HEK293 (cell line): ENCODE measurements at regions not wholly inside any gene's neighbourhood (a gene's known extent, or its start where the extent isn't known, plus 50 kb on each side); places are given as distances from the start of the nearest gene placed in this dataset.

ENCODE experiments used
- CTCF ChIA-PET: fragments of 350-600 bp; formaldehyde crosslinking; extraction: SDS; loops from one replicate; lab custom pipeline; 2021; ENCODE audit warnings: antibody characterized with exemption; lab: Yijun Ruan, JAX
- POLR2A ChIA-PET: fragments of 300-600 bp; formaldehyde crosslinking; extraction: SDS; loops from one replicate; lab custom pipeline; 2020; ENCODE audit warnings: antibody characterized with exemption, inconsistent platforms; lab: Yijun Ruan, JAX
- H3K27ac ChIP-seq: fragments of 200-500 bp; sonication (Bioruptor generic); 2 replicates; pipeline ENCODE4 v1.5.1; 2014; ENCODE audit warnings: low read depth, low read length, control low read depth, inconsistent platforms; ENCODE audit errors: extremely low read depth
- H3K36me3 ChIP-seq, 2 experiments: fragments of 200-500 bp in 1 of 2; sonication (Bioruptor generic) in 1 of 2; 1 replicate in 1 of 2; 2 replicates in 1 of 2; pipeline ENCODE4 v1.5.1; 2014 to 2017; ENCODE audit warnings: inconsistent platforms in 2 of 2, low read length in 2 of 2; ENCODE audit not compliant: control insufficient read depth in 2 of 2, insufficient read depth in 1 of 2
- H3K4me1 ChIP-seq: fragments of 200-500 bp; sonication (Bioruptor generic); 2 replicates; pipeline ENCODE4 v1.5.1; 2014; ENCODE audit warnings: mild to moderate bottlenecking, low read length, inconsistent platforms; ENCODE audit not compliant: control insufficient read depth, insufficient read depth
- H3K4me3 ChIP-seq: 2 replicates; pipeline ENCODE4 v1.5.1; 2011; ENCODE audit warnings: low read depth, mild to moderate bottlenecking, control low read depth, low read length, moderate library complexity
- H3K9me3 ChIP-seq: fragments of 200-500 bp; sonication (Bioruptor generic); 2 replicates; pipeline ENCODE4 v1.5.1; 2014; ENCODE audit warnings: low read depth, low read length, inconsistent platforms; ENCODE audit not compliant: control insufficient read depth, insufficient read depth
- EGR2 ChIP-seq: fragments of 450-650 bp; formaldehyde crosslinking; IDR thresholded peaks from 2 replicates; pipeline ENCODE4 v1.5.1; 2016; ENCODE audit warnings: low read depth, missing biosample characterization, missing genetic modification characterization
- GLIS1 ChIP-seq: fragments of 450-650 bp; formaldehyde crosslinking; IDR thresholded peaks from 2 replicates; pipeline ENCODE4 v1.5.1; 2016; ENCODE audit warnings: missing biosample characterization, missing genetic modification characterization
- GLIS2 ChIP-seq: fragments of 450-650 bp; formaldehyde crosslinking; IDR thresholded peaks from 2 replicates; pipeline ENCODE4 v1.5.1; 2016; ENCODE audit warnings: missing biosample characterization, missing genetic modification characterization
- HOXA7 ChIP-seq: sonication (generic); formaldehyde crosslinking; IDR thresholded peaks from 2 replicates; pipeline ENCODE4 v1.8.1; 2022; ENCODE audit warnings: missing genetic modification reagents, borderline replicate concordance
- PRDM4 ChIP-seq: fragments of 450-650 bp; formaldehyde crosslinking; IDR thresholded peaks from 2 replicates; pipeline ENCODE4 v1.5.1; 2017; ENCODE audit warnings: missing biosample characterization, missing genetic modification characterization
- TCF7L2 ChIP-seq: IDR thresholded peaks from 2 replicates; pipeline ENCODE4 v1.6.1; 2011; ENCODE audit warnings: low read depth, mild to moderate bottlenecking, inconsistent platforms, low read length, moderate library complexity, borderline replicate concordance
- ZBTB21 ChIP-seq: fragments of 450-650 bp; formaldehyde crosslinking; IDR thresholded peaks from 2 replicates; pipeline ENCODE4 v1.5.1; 2017; ENCODE audit warnings: missing biosample characterization, missing genetic modification characterization
- ZFHX2 ChIP-seq: fragments of 450-650 bp; formaldehyde crosslinking; conservative IDR thresholded peaks from 2 replicates; pipeline ENCODE4 v1.5.1; 2016; ENCODE audit warnings: missing biosample characterization, missing genetic modification characterization
- ZFP37 ChIP-seq: fragments of 450-650 bp; formaldehyde crosslinking; IDR thresholded peaks from 2 replicates; pipeline ENCODE4 v1.5.1; 2016; ENCODE audit warnings: missing biosample characterization, missing genetic modification characterization
- ZIC2 ChIP-seq: fragments of 450-650 bp; formaldehyde crosslinking; IDR thresholded peaks from 2 replicates; pipeline ENCODE4 v1.5.1; 2016; ENCODE audit warnings: missing biosample characterization, missing genetic modification characterization
- ZNF16 ChIP-seq: fragments of 450-650 bp; formaldehyde crosslinking; IDR thresholded peaks from 2 replicates; pipeline ENCODE4 v1.5.1; 2016; ENCODE audit warnings: low read depth, missing biosample characterization, missing genetic modification characterization
- ZNF341 ChIP-seq: fragments of 450-650 bp; formaldehyde crosslinking; IDR thresholded peaks from 2 replicates; pipeline ENCODE4; 2016; ENCODE audit warnings: low read depth, missing biosample characterization, missing genetic modification characterization
- ZNF354C ChIP-seq: fragments of 450-650 bp; formaldehyde crosslinking; IDR thresholded peaks from 2 replicates; pipeline ENCODE4 v1.5.1; 2016; ENCODE audit warnings: missing biosample characterization, missing genetic modification characterization, low read depth, borderline replicate concordance
- ZNF473 ChIP-seq: fragments of 450-650 bp; formaldehyde crosslinking; IDR thresholded peaks from 2 replicates; pipeline ENCODE4 v1.5.1; 2017; ENCODE audit warnings: missing biosample characterization, missing genetic modification characterization
- ZNF529 ChIP-seq: fragments of 450-650 bp; formaldehyde crosslinking; IDR thresholded peaks from 2 replicates; pipeline ENCODE4 v1.5.1; 2017; ENCODE audit warnings: missing genetic modification characterization, missing biosample characterization; ENCODE audit not compliant: insufficient replicate concordance
- ZNF621 ChIP-seq: fragments of 450-650 bp; formaldehyde crosslinking; IDR thresholded peaks from 2 replicates; pipeline ENCODE4 v1.5.1; 2017; ENCODE audit warnings: missing biosample characterization, missing genetic modification characterization
- ZNF639 ChIP-seq: fragments of 450-650 bp; formaldehyde crosslinking; IDR thresholded peaks from 2 replicates; pipeline ENCODE4 v1.5.1; 2016; ENCODE audit warnings: missing biosample characterization, missing genetic modification characterization
- ZNF658 ChIP-seq: fragments of 450-650 bp; formaldehyde crosslinking; IDR thresholded peaks from 2 replicates; pipeline ENCODE4; 2016; ENCODE audit warnings: missing biosample characterization, missing genetic modification characterization
- ZNF747 ChIP-seq: fragments of 450-650 bp; formaldehyde crosslinking; IDR thresholded peaks from 2 replicates; pipeline ENCODE4 v1.5.1; 2016; ENCODE audit warnings: missing biosample characterization, missing genetic modification characterization
- ZNF777 ChIP-seq: fragments of 450-650 bp; formaldehyde crosslinking; IDR thresholded peaks from 2 replicates; pipeline ENCODE4 v1.5.1; 2017; ENCODE audit warnings: missing biosample characterization, missing genetic modification characterization, borderline replicate concordance
- ZSCAN4 ChIP-seq: fragments of 450-650 bp; formaldehyde crosslinking; IDR thresholded peaks from 2 replicates; pipeline ENCODE4 v1.5.1; 2017; ENCODE audit warnings: missing biosample characterization, missing genetic modification characterization
- TF ChIP-seq, protein P1 (sequence below): fragments of 450-650 bp; formaldehyde crosslinking; IDR thresholded peaks from 2 replicates; pipeline ENCODE4 v1.5.1; 2016; ENCODE audit warnings: missing biosample characterization, missing genetic modification characterization

DNA sequence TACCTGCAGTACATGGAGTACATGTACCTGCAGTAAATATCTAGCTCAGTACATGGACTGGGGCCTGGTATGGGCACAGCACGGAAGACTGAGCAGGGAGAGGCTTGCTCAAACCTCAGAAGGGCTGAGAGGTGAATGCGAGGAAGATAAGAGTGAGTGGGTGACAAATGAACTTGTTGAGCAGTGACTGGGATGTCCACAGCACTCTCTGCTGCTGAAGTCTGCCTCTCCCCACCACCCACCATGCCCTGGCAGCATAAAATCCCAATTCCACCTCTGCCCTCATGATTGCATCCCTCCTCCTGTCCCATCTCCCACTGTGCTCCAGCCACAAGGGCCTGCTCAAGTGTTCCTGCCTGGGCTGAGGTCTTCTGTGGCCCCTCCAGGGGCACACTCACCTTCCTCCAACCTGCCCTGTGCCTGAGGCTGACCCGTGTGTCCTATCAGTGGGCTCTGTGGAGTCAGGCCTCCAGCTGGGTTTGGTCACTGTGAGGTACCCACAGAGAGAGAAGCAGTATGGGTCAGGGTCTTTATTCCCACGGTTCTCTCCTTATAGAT lies 114.2 kb downstream of the FOXD2 start (continued):
- TF ChIP-seq ZBTB21 (no peak), ZNF639 (tag by site-specific recombination) (no peak), ZNF777 (tag by site-specific recombination) (no peak), EGR2 (tag by site-specific recombination) (peak; percentile 94), ZNF354C (tag by site-specific recombination) (no peak)

DNA sequence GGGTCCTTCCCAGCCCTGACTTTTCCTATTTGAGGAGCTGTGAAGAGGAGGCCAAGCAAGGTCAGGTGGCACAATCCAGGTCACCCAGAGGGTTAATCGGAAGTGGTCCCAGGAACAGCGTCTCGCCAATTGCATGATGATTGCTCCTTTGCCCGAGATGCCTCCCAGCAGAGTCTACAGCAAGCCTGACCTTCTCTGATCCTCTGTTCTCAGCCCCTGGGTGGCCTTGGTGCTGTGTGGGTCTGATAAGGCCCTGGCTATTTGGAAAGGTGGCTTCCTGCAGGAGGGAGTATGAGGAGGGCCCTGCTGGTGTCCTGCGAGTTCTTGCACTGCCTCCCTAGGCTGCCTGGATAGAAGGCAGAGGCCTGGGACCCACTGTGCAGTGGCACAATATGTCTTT lies 116.2 kb downstream of the FOXD2 start:
- Histone ChIP-seq H3K36me3 (no peaks in the 10 kb centered on the region), H3K27ac (no peak overlapping the region), H3K9me3 (no peaks in the 10 kb centered on the region)
- TF ChIP-seq ZNF529 (no peak), GLIS1 (tag by site-specific recombination) (peak; percentile 70), ZIC2 (0 out of 2 replicates have a peak, but pooled peaks have one; percentile 15), HOXA7 (no peak)
- TF ChIP-seq, all 188 proteins: peak for 2
- Histone ChIP-seq H3K4me1 (0 out of 2 replicates have a peak, but pooled peaks cover 3% of the 10 kb centered on the region), H3K4me3 (no peak overlapping the region)
- ChIA-PET CTCF (interaction anchor here (1.5 kb wide), 1 partner anchor 15 kb away, joined by 8 read pairs; no protein-coding TSS in a partner anchor), POLR2A (no interaction called here)

DNA sequence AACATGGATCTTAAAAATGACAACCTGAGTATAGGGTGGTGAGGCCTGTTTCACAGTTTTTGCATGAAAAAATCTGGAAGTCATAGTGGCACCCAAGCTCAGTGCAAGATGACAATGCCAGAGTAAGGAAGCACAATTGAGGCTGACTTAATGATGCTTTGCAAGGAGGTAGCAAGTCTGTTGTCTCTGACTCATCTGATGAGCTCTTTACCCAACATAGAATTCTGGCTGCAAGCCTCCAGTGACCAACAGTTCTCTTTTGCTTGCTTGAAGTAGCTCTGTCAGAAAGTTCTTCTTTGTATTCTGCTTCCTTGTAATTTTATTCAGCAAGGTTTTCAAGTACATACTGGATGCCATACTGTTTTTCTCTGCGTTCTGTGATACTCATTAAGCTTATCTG lies 117.1 kb downstream of the FOXD2 start:
- Histone ChIP-seq H3K4me3 (no peak overlapping the region), H3K36me3 (no peaks in the 10 kb centered on the region), H3K27ac (no peak overlapping the region), H3K4me1 (0 out of 2 replicates have a peak, but pooled peaks cover 5% of the 10 kb centered on the region), H3K9me3 (no peaks in the 10 kb centered on the region)
- POLR2A ChIA-PET, result no interaction called here
- CTCF ChIA-PET, result interaction anchor here (1.5 kb wide), 1 partner anchor 15 kb away, joined by 8 read pairs; no protein-coding TSS in a partner anchor
- no peak for TF ChIP-seq ZSCAN4
- TF ChIP-seq ZNF16, result no peak
- TF ChIP-seq TCF7L2, result no peak
- no peak for TF ChIP-seq ZNF658 (tag by site-specific recombination)
- no peak for TF ChIP-seq ZNF341 (tag by site-specific recombination)
- TF ChIP-seq PRDM4 (tag by site-specific recombination), result no peak
- no peak for TF ChIP-seq ZNF777 (tag by site-specific recombination)
- TF ChIP-seq ZFP37 (tag by site-specific recombination), result no peak
- no peak for TF ChIP-seq ZNF747 (tag by site-specific recombination)
- no peak for TF ChIP-seq ZFHX2
- TF ChIP-seq ZNF621 (tag by site-specific recombination), result no peak
- TF ChIP-seq ZNF473 (tag by site-specific recombination), result no peak
- TF ChIP-seq, protein P1, sequence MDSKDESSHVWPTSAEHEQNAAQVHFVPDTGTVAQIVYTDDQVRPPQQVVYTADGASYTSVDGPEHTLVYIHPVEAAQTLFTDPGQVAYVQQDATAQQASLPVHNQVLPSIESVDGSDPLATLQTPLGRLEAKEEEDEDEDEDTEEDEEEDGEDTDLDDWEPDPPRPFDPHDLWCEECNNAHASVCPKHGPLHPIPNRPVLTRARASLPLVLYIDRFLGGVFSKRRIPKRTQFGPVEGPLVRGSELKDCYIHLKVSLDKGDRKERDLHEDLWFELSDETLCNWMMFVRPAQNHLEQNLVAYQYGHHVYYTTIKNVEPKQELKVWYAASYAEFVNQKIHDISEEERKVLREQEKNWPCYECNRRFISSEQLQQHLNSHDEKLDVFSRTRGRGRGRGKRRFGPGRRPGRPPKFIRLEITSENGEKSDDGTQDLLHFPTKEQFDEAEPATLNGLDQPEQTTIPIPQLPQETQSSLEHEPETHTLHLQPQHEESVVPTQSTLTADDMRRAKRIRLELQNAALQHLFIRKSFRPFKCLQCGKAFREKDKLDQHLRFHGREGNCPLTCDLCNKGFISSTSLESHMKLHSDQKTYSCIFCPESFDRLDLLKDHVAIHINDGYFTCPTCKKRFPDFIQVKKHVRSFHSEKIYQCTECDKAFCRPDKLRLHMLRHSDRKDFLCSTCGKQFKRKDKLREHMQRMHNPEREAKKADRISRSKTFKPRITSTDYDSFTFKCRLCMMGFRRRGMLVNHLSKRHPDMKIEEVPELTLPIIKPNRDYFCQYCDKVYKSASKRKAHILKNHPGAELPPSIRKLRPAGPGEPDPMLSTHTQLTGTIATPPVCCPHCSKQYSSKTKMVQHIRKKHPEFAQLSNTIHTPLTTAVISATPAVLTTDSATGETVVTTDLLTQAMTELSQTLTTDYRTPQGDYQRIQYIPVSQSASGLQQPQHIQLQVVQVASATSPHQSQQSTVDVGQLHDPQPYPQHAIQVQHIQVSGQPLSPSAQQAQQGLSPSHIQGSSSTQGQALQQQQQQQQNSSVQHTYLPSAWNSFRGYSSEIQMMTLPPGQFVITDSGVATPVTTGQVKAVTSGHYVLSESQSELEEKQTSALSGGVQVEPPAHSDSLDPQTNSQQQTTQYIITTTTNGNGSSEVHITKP (tag by site-specific recombination), result no peak
- no peak for TF ChIP-seq GLIS2 (tag by site-specific recombination)
